HG03060 (cell line): ENCODE measurements at regions not wholly inside any gene's neighbourhood (a gene's known extent, or its start where the extent isn't known, plus 50 kb on each side); places are given as distances from the start of the nearest gene placed in this dataset.
A peak's percentile ranks its signal among the peaks of the same experiment; 100 is the strongest.

Experiments
- ATAC-seq: cut with Tn5 transposase; IDR thresholded peaks from one replicate; pipeline ENCODE4 v1.9.1; 2021; ENCODE audit warnings: low read depth, moderate number of reproducible peaks; ENCODE audit not compliant: unreplicated experiment

GRCh38 chr13:21988624-21989023, 317.8 kb downstream of the FGF9 start:
- ATAC-seq, result no peak

GRCh38 chr13:21996049-21996448, 325.2 kb downstream of the FGF9 start:
- no peak for ATAC-seq

DNA sequence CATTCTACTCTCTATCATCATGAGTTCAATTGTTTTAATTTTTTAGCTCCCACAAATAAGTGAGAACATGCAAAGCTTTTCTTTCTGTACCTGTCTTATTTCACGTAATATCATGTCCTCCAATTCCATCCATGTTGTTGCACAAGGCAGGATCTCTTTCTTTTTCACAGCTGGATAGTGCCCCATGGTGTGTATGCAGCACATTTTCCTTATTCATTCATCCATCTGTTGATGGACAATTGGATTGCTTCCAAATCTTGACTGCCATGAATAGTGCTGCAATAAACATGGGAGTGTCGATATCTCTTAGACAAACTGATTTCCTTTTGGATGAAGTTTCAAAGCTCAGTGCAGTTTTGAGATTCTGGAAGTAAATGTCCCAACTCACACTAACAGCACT, 326.9 kb downstream of the FGF9 start:
- ATAC-seq, result no peak

- no peak for ATAC-seq
Measured at GRCh38 chr13:21998279-21998990, 327.6 kb downstream of the FGF9 start.

- ATAC-seq, result no peak
Measured at GRCh38 chr13:21999666-22000065, 328.8 kb downstream of the FGF9 start.

- no peak for ATAC-seq
Measured at GRCh38 chr13:22000191-22000590, 329.3 kb downstream of the FGF9 start.

DNA sequence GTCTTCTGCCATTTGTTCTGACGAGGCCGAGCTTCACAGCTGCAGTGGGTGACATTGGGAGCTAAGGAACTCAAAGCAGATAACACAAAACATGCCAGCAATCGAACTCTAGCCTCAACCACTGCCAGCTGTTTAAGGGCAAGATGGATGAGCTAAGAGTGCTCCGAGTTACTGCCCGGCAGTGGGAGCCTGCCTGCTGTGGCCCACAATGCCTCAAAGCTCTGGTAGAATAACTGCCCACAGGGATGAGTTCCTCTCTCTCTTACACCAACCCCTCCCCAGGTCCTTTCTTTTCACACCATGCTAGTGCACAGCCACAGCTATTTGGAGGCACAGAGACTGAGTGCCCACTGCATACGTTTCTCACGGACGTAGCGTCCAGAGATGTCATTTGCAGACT, 330.5 kb downstream of the FGF9 start:
- ATAC-seq, result no peak

DNA sequence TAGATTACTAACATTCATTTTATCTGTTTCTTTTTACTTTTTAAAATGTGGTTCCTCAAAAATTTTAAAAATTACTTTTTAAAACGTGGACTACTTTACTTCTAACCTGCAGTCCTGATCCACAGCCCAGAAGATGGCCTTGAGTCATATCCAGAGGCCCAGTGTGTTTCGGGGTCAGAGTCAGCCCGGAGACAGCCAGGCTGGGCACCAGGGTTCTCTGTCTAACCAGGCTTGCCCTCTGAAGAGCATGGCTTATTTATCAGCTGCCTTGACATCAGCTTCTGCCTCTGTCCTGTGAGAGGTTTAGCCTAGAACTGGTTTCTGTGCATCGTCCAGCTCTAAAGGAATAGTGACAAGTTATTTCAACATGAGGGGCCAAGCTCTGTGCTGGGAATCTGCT, 332.0 kb downstream of the FGF9 start:
- no peak for ATAC-seq

- ATAC-seq, result no peak
Measured at GRCh38 chr13:22009500-22009899, 338.6 kb downstream of the FGF9 start.

GRCh38 chr13:22009937-22010336, 339.1 kb downstream of the FGF9 start:
- ATAC-seq, result no peak

- ATAC-seq, result no peak
Measured at GRCh38 chr13:22012686-22013085, 341.8 kb downstream of the FGF9 start.

DNA sequence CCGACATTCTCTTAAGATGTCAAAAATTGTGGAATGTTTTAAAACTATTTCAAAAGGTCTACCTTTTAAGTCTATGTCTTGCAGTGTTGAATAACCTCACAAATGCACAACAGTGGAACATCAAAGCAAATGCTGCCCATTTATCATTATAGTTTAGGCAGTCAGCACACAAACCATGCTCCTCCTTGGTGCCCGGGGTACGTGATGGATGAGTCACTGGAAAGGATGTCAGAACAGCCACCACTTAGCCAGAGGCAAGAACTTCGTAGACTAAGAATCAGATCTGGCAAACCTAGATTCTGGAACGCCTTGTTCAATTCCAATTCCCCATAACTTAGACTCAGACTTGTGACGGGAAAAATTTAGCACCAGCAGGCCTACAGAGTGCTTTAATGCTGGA, 343.6 kb downstream of the FGF9 start:
- no peak for ATAC-seq

DNA sequence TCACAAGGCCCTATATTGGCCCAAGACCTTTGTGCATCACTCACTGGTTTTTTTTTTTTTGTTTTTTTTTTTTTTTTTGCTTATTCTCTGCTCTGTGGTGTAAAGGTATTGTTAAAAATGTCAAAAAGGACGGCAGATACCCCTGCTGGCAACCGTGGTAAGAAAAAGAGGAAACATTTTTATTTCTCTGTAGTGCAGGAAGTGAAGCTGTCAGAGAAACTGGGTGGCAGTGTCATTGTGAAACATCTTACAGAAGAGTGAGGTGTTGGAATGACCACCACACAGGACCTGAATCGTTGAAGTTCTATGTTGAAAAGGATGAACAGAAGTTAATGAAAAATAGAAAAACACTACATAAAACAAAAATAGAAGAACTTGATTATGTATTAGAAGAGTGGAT, 346.4 kb downstream of the FGF9 start:
- ATAC-seq, result peak; percentile 84

DNA sequence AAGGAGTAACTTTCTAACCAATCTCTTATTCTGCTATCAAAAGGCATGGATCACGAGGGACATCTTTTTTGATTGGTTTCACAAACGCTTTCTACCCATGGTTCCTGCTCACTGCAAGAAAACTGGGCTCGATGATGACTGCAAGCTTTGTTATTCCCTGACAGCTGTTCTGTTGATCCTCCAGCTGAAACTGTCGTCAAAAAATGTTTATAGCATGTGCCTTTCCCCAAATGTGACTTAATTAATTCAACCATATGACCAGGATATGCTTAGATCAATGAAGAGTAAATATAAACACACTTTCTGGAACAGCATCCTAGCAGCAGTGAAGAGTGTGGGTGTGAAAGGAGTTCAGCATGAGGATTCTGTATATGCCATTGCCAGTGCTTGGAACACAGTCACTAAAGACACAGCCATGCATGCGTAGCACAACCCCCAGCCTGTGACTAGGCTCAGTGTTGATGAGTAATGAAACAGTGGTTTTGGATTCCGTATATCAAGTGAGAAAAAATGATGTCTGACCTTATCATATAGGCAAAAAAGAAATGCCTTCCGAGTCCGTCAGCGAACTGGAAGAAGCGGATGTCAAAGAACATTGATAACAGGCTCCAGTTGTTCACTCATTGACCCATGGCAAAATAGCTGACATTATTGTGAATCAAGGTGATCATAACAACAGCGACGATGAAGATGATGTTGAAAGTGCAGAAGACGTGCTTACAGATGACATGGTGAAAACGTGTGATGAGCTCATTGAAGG, 347.4 kb downstream of the FGF9 start:
- ATAC-seq, result no peak

GRCh38 chr13:22018836-22019210, 347.9 kb downstream of the FGF9 start:
- ATAC-seq, result no peak

DNA sequence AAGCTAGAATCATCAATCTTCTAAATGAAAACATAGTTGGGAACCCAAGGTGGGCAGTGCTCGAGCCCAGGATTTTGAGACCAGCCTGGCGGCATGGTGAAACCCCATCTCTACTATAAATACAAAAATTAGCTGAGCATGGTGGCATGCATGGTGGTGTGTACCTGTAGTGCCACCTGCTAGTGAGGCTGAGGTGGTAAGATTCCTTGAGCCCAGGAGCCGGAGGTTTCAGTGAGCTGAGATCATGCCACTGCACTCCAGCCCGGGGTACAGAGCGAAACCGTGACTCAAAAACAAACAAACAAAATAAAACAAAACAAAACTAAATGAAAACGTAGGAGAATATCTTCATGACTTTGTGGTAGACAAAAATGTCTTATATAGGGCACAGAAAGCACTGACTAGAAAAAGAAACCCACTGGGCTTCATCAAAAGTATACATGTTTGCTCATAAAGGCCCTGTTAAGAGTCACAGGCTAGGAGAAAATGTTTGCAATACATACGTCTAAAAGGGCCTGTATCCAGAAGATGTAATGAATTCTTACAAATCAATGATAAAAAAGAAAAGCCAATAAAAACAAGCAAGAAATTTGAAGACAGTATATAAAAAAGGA, 353.6 kb downstream of the FGF9 start:
- ATAC-seq, result no peak

GRCh38 chr13:22027566-22027965, 356.7 kb downstream of the FGF9 start:
- no peak for ATAC-seq

GRCh38 chr13:22028831-22029230, 358.0 kb downstream of the FGF9 start:
- ATAC-seq, result no peak

DNA sequence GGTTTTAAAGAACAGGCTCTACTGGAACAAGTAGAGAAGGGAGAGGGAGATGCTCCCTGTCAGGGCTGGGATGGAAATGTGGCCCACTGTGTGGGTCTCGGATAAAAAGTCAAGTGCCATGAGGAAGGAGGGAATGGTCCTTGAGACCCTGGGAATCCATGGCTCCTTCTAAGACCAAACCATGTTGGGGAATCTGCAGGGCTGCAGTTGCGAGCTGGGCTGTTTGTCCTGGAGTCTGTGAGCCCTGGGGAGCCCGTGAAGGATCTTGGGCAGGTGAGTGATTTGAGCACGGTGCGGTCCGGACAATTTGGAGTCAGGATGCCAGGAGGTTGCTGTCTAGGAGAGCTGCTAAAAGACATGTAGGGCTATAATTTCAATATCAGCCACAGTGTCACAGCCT, 359.4 kb downstream of the FGF9 start:
- ATAC-seq, result no peak

- no peak for ATAC-seq
Measured at GRCh38 chr13:22031702-22032286, 360.9 kb downstream of the FGF9 start.

DNA sequence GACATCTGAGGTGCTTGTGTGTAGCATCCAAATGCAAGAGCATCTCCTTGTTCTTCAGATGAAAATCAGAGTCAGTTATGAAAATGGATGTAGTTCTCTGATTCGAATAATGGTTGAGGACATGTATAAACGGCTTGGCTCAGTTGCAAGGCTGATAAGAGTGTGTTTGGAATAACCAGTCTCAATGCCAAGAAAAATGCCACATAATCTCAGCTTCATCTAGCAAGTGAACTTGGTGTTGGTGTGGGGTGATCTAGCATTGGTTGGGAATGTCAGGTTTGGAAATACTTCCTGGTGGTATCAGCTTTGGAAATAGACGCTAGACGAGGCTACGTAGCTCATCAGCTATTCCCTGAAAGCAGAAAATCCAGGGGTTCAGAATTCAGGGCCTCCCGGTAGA, 362.0 kb downstream of the FGF9 start:
- no peak for ATAC-seq
